HG02763 (cell line): ENCODE measurements at regions not wholly inside any gene's neighbourhood (a gene's known extent, or its start where the extent isn't known, plus 50 kb on each side); places are given as distances from the start of the nearest gene placed in this dataset.
"Not testable (repeated sequence)": the region's sequence is repeated elsewhere in the genome, so short reads cannot be mapped to it uniquely, and the experiment has no call there.

Experiments used
- ATAC-seq: cut with Tn5 transposase; IDR thresholded peaks from one replicate; pipeline ENCODE4 v1.9.1; 2021; ENCODE audit warnings: mild to moderate bottlenecking, moderate library complexity; ENCODE audit not compliant: unreplicated experiment

GRCh38 chr2:117170897-117171296 lies 643.6 kb upstream of the DDX18 start:
- no peak for ATAC-seq

DNA sequence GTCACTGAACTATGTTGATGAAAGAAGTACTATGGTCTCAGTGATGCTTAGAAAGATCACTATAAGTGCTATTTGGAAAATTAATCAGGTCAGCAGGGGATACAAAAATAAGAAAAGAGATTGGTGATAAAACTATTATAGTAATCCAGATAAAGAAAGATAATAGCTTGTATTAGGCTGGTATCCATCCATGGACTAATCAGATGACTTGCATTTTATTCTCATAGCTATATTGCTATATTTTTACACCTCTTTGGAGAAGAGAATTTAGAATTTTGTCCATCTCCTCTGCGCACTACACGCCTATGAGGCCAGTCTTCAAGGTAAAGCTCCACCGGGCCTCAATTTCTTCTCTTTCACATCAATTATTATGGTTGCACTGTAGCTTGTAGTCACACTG lies 635.1 kb upstream of the DDX18 start:
- no peak for ATAC-seq

DNA sequence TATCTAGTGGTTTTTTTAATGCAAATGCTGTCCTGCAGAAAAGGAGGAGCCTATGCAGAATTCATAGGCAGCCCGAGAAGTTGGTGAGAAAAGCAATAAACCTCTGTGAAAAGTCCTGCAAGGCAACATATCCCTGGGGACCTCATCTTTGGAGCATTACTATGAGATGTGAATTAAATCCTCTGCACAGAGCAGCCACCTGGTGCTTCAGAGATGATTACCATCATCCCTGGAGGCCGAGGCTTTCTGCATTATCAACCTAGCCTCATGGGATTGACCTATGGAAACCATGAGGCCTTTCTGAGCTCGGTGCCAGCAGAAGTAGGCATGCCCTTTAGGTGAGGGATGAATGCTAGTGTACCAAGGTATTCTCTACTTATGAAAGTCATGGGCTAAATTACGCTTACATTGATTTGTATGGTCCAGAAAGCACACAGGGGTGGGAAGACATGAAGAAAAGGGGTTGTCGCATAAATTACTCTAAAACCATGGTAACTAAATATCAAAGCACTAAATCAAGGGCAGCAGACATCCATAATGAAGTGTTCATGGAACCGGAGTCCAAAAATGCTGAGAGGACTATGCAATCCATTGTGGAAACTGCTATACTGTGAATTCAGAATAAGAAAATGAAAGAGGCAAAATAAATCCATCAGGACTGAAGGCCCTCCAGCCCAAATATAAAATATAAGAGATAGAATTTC lies 623.5 kb upstream of the DDX18 start:
- no peak for ATAC-seq

DNA sequence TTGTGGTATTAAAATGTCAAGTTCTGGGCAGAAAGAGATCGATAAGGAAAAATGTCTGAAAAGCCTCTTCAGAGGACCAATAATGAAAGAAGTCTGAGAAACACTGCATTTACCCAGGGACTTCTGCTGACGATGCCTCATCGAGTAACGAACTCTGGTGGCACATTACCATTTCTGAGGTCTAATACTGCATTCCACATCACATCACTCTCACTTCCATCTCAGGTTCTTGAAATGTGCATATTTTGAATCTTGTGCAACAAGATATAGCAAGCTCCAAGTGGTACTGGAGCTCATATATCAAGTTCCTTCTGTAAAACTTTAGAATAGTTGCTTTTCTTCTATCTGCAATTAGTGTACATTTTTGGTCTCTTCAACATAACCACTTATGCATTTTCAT lies 619.1 kb upstream of the DDX18 start:
- ATAC-seq = no peak

DNA sequence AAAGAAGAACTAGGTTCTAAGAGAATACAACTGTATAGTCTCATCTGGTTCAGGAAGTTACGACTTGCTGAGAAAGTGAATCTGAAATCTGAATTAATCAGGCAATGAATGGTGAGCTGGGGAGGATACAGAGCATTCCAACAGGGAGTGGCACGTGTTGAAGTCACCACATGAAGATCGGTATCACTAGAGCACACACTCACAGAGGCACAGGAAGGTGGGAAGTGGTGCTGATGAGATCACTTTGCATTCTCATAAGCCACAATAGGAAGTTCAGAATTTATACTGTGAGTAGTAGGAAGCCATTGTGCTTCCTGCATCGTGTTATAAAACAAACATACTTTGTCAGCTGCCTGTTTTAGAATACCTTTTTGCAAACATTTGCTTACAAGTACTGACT lies 615.0 kb upstream of the DDX18 start:
- no peak for ATAC-seq

DNA sequence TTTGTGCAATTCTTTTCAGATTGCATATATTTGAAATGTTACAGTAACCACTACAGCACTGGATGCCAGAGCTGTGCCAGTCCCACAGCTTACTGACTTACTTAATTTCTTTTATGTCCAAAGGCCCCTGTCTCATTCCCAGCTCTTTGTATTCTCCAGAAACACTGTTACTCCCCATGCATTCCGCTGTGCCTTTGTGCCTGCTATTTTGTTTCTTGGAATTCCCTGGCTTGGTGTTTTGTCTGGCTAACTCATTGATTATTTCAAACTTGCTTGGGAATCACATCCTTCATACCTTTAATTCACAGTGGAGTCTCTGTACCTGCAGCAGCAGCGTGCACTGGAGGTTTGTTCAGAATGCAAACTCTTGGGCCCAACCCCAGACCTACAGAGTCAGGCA lies 601.9 kb upstream of the DDX18 start:
- ATAC-seq = no peak

GRCh38 chr2:117217145-117217544 lies 597.3 kb upstream of the DDX18 start:
- ATAC-seq = no peak

DNA sequence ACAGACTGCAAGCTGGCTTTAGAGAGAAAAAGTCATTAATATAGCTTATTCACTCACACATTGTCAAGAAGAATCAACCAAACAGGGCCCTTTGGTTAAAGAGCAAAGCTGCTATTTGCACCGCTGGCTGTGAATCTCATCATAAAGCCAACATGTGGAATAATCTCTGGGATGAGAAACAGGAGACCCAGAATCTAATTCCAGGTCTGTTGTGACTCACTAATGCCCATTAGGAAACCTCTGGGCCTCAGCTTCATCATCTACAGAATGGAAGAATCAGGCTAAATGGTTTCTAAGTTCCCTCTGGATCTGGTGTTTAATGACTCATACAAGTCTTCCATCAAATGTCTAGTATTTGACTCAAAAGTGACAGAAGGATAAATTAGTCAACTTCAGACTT lies 591.7 kb upstream of the DDX18 start:
- no peak for ATAC-seq

GRCh38 chr2:117232305-117232704 lies 582.2 kb upstream of the DDX18 start:
- ATAC-seq = no peak

- no peak for ATAC-seq
Observed at GRCh38 chr2:117257362-117257761, 557.1 kb upstream of the DDX18 start.

GRCh38 chr2:117269574-117269973 lies 544.9 kb upstream of the DDX18 start:
- ATAC-seq = no peak

GRCh38 chr2:117271631-117272030 lies 542.9 kb upstream of the DDX18 start:
- no peak for ATAC-seq

DNA sequence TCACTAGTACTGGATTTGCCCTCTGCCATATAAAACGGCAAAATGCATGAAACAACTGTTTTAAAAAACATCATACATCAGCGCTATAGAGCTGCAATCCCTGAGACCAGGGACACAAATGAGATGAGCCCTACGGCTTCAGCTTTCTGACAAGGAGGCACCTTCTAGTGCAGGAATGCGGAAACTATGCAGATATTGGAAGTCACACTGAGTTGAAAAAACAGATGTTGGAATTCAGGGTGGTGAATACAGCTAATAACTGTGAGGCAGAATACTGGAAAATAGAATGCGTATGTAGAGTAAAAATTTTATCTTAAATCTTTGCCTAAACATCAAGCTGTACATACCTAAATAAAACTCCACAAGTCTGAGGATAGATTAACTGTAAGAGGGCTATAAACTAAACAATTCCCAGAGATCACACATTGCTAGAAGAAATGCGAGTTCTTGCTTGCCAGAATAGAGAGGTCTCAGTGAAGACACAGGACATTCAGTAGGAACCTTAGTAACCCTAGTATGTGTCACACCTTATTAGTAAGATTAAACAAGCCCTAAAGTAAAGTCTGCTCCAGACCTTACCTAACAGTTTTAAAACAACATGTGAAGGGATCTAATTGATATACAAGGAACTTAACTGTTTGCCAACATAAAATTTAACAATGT lies 541.4 kb upstream of the DDX18 start:
- ATAC-seq = no peak

DNA sequence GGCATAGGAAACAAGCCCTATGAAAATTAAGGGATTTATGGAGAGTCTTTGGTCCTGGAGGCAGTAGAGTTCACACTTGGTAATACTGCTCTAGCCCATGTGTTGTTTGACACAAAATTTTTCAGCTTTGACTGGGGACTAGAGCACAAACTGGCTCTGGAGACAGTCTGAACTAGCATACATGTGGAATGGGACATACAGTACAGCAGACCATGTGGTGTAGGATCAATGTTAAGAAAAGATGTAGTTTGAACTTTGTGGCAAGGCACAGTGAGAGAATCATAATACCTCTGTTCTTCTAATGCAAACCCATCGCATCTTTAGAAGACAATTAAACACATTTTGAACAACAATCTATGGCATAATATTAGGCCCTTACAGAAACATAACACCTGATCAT lies 521.5 kb upstream of the DDX18 start:
- no peak for ATAC-seq

DNA sequence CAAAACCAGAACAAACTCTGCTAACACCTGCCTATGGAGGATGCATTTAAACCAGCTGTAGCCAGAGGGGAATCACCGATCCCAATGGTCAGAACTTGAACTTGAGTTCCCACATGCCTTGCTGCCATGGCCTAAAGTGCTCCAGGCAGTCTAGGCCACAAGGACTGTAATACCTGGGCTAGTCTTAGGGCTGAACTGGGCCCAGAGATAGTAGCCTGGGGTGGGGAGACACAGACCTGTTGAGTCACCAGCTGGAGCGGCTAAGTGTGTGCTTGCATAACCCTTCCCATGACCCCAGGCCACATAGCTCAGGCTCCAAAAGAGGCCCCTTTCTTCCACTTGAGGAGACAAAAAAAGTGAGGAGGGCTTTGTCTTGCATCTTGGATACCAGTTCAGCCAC lies 515.0 kb upstream of the DDX18 start:
- ATAC-seq = no peak

DNA sequence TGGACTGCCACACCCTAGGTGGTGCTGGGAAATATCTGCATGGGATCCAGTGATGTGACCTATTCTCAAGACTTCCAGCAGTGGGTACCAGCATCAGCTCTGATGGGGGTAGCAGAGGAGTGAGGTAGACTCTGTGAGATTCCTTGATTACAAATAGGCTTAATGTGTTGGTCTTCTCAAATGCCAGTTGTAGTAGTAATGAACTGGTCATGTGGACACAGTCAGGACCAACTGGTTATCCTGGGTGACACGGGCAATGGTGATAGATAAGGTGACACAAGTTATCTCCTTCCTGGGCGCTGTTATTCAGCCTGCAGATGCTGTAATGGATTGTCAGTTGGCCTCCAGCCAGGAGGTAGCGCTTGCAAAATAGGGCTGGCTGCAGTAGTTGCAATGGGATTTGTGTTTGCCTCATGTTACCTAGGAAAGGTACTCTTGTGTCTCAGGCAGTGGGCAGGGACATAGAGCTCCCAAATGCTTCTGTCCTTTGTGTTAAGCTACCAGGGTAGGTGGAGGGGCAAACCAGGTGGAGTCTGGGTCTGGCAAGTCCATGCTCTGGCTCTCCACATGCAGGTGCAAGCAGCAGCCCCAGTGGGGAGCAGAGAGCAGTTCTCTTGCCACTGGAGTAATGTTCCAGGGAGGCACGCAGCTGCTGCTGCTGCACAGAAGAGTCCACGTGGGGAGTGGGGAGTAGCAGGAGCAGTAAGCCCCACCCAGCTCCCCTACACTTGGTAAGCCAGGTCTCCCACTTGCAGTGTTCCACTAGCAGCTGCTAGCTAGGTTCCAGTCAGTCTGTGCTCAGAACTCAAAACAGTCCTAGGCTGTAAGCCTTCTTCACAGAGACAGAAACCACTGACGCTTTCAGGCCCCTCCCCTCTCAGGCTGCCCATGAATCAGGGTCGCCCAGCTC lies 505.4 kb upstream of the DDX18 start:
- ATAC-seq = no peak

DNA sequence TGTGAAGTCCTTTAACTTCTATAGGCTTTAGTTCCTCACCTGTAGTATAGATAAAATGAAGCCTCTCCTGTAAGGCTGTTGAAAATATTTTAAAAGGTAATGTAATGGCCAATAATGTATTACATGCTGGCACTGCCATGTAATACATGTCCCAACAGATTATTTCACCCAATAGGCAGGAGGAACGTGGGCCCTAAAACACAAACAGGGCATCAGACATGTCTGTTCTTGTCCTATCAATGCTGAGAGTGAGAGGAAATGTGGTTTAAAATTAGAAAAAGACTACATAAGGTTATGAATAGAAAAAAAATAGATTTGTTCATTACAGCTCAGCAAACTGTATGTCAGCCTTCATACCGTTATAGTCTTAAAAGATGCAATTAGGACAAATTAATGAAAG lies 492.7 kb upstream of the DDX18 start:
- ATAC-seq = no peak

DNA sequence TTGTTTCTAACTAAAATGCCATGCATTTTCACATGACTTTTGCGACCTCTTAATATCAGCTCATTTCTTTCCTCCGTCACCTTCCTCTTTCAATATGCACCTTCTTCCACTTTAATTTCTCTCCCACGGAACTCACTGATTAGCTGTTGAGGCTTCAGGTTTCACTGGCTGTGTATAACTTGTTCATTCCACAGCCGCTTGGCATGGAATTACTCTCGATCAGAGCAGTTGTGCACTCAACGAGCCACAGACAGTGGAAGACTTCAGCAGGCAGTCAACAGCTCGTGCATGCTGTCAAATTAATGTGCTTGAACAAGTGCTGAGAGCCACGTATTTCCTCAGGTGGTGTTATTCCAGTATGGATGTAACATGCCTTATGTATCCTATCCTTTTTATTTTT lies 491.2 kb upstream of the DDX18 start:
- no peak for ATAC-seq

DNA sequence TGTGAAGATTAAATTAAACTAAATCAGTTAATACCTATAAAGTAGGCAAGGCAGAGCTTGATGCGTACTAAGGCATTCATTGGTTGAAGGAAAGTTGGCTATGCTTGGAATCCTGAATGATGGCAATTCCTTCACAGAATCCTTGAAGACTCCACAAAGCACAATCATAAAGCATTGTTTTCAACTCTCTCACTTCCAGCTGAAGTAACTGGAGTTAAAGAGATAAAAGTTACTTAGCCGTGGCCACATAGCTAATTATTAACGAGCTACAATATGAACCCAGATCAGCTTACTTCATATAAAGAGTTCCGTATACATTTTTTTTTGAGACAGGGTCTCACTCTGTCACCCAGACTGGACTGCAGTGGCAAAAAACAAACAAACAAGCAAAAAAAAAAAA lies 483.9 kb upstream of the DDX18 start:
- no peak for ATAC-seq

- no peak for ATAC-seq
Observed at GRCh38 chr2:117335967-117336366, 478.5 kb upstream of the DDX18 start.

GRCh38 chr2:117336496-117336895 lies 478.0 kb upstream of the DDX18 start:
- no peak for ATAC-seq

DNA sequence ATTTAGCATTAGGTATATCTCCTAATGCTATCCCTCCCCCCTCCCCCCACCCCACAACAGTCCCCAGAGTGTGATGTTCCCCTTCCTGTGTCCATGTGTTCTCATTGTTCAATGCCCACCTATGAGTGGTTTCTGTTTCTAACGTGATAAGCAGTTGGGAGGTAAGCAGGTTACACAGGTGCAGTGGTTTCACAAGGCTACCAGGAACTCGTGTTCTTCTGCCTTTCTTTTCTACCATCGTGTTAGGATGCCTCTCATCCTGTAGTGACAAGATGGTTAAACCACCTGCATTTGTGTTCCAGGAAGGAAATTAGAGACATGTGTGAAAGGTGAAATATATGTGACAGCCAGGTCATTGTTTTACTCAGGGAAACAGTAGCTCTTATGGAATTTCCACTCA lies 476.5 kb upstream of the DDX18 start:
- not testable (repeated sequence) for ATAC-seq
